Stimulated activated naive CD8-positive, alpha-beta T cell treated with anti-CD3 and anti-CD28 coated beads, Interleukin-15, Interleukin-2, amounts not matched to agents 100 ng/mL and 50 ng/mL, for 24 hours (primary cell): ENCODE measurements at regions not wholly inside any gene's neighbourhood (a gene's known extent, or its start where the extent isn't known, plus 50 kb on each side); places are given as distances from the start of the nearest gene placed in this dataset.

Experiments used
- H3K27ac Mint-ChIP-seq: one replicate; pipeline ENCODE4 v1.8.0; 2021; ENCODE audit warnings: mild to moderate bottlenecking, mixed read lengths
- H3K27me3 Mint-ChIP-seq: one replicate; pipeline ENCODE4 v1.8.0; 2021; ENCODE audit warnings: mixed read lengths
- H3K36me3 Mint-ChIP-seq: one replicate; pipeline ENCODE4 v1.8.0; 2021; ENCODE audit warnings: low read depth, mixed read lengths
- H3K4me1 Mint-ChIP-seq: one replicate; pipeline ENCODE4 v1.8.0; 2021; ENCODE audit warnings: low read depth, mixed read lengths
- H3K4me3 Mint-ChIP-seq: one replicate; pipeline ENCODE4 v1.8.0; 2021; ENCODE audit warnings: mild to moderate bottlenecking, mixed read lengths
- H3K9me3 Mint-ChIP-seq: one replicate; pipeline ENCODE4 v1.8.0; 2021; ENCODE audit warnings: mixed read lengths

DNA sequence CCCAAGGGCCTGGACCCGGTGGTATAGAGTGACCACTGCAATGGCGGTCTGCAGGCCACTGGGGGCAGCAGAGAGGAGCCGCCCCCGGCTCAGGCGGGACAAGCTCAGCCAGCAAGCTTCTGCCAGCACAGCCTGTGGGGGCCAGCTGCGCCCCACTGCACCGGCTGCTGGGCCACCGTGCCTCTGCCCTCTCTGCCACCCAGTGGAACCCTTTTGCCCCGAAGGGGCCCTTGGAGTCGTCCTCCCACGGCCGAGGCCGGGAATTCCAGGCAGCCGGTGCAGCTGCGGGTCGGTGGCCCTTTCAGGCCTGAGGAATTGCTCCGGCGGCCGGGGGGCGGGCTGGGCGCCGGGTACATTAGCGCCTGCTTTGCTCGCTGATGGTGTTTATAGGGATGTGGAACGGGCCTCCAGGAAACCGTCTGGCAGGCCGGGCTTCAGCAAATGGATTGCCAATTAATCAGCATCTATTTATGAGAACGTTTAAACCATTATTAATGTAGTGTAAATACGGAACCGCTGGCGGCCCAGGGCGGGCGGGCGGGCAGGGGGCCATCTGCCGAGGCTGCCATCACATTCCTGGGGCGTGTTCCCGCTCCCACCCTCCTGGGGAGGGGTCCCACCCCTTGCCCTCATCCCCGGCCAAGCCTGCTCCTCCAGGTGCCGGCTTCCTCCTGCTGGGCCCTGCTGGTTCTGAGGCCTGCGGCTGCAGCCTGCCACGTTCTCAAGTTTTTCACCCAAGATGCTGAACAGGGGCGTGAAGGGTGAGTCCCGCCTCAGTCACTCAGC is 127.4 kb downstream of the BARX1 start:
- Mint-ChIP-seq H3K36me3 (no peaks in the 10 kb centered on the region), H3K4me3 (no peak overlapping the region), H3K4me1 (peaks cover 7% of the 10 kb centered on the region), H3K27me3 (peaks cover 48% of the 10 kb centered on the region), H3K27ac (no peak overlapping the region), H3K9me3 (no peaks in the 10 kb centered on the region)

GRCh38 chr9:93826905-93827544 is 128.1 kb downstream of the BARX1 start:
- Mint-ChIP-seq H3K9me3 (no peaks in the 10 kb centered on the region), H3K27ac (no peak overlapping the region), H3K36me3 (no peaks in the 10 kb centered on the region), H3K4me3 (no peak overlapping the region), H3K4me1 (peaks cover 7% of the 10 kb centered on the region), H3K27me3 (peaks cover 48% of the 10 kb centered on the region)

- no peak overlapping the region for H3K27ac Mint-ChIP-seq
- H3K9me3 Mint-ChIP-seq, result no peaks in the 10 kb centered on the region
- no peaks in the 10 kb centered on the region for H3K36me3 Mint-ChIP-seq
- H3K27me3 Mint-ChIP-seq, result peaks cover 51% of the 10 kb centered on the region
- peaks cover 7% of the 10 kb centered on the region for H3K4me1 Mint-ChIP-seq
- H3K4me3 Mint-ChIP-seq, result no peak overlapping the region
Observed at GRCh38 chr9:93826209-93826608, 128.9 kb downstream of the BARX1 start.

GRCh38 chr9:93825348-93826115 is 129.6 kb downstream of the BARX1 start:
- Mint-ChIP-seq H3K4me1 (peaks cover 7% of the 10 kb centered on the region), H3K27me3 (peaks cover 48% of the 10 kb centered on the region), H3K27ac (no peak overlapping the region), H3K4me3 (no peak overlapping the region), H3K9me3 (no peaks in the 10 kb centered on the region), H3K36me3 (no peaks in the 10 kb centered on the region)

- Mint-ChIP-seq H3K36me3 (no peaks in the 10 kb centered on the region), H3K27ac (no peak overlapping the region), H3K4me3 (no peak overlapping the region), H3K9me3 (no peaks in the 10 kb centered on the region), H3K4me1 (peaks cover 7% of the 10 kb centered on the region), H3K27me3 (peaks cover 51% of the 10 kb centered on the region)
Observed at GRCh38 chr9:93824386-93825294, 130.5 kb downstream of the BARX1 start.

- no peaks in the 10 kb centered on the region for H3K9me3 Mint-ChIP-seq
- peaks cover 41% of the 10 kb centered on the region for H3K27me3 Mint-ChIP-seq
Observed at GRCh38 chr9:93823245-93824072, 131.7 kb downstream of the BARX1 start.

GRCh38 chr9:93822229-93822628 is 132.9 kb downstream of the BARX1 start:
- Mint-ChIP-seq H3K9me3 (no peaks in the 10 kb centered on the region), H3K27ac (no peak overlapping the region), H3K36me3 (no peaks in the 10 kb centered on the region), H3K4me3 (no peak overlapping the region), H3K27me3 (peaks cover 40% of the 10 kb centered on the region), H3K4me1 (peaks cover 7% of the 10 kb centered on the region)

More at GRCh38 chr9:93823245-93824072, 131.7 kb downstream of the BARX1 start:
- Mint-ChIP-seq H3K4me1 (peaks cover 7% of the 10 kb centered on the region), H3K36me3 (no peaks in the 10 kb centered on the region), H3K4me3 (no peak overlapping the region), H3K27ac (no peak overlapping the region)

GRCh38 chr9:93821307-93821703 is 133.8 kb downstream of the BARX1 start:
- H3K4me1 Mint-ChIP-seq, result no peaks in the 10 kb centered on the region
- no peaks in the 10 kb centered on the region for H3K9me3 Mint-ChIP-seq
- H3K36me3 Mint-ChIP-seq, result no peaks in the 10 kb centered on the region
- H3K27me3 Mint-ChIP-seq, result peaks cover 40% of the 10 kb centered on the region
- H3K4me3 Mint-ChIP-seq, result no peak overlapping the region
- H3K27ac Mint-ChIP-seq, result no peak overlapping the region

DNA sequence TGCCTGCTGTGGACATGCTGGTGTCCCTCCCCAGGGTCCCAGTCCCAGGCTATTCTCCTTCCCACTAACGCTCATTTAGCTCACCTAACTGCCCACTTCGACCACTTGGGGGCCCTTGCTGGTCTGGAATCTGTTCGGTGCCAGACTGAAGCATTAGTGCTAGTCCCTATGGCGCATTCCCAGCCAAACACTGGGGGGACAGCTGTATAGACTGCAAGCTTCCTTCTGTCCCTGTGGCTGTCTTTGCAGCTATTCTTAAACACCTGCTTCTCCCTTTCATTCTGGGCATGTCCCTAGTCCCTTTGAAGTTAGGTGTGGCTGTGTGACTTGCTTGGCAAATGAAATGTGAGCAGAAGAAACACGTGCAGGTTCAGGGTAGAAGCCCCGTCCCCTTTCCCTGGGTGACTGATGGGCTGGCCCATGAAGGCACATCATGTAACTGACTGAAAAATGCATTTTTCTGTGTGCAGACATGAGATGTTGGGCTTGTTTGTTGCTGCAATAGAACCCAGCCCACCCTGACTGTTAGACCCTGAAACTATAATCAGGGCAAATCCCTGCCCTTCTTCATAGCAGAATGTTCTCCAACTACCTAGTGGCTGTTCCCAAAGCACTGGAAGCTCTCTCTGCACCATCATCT is 134.4 kb downstream of the BARX1 start:
- H3K4me3 Mint-ChIP-seq, result no peak overlapping the region
- H3K27ac Mint-ChIP-seq, result no peak overlapping the region
- no peaks in the 10 kb centered on the region for H3K9me3 Mint-ChIP-seq
- peaks cover 35% of the 10 kb centered on the region for H3K27me3 Mint-ChIP-seq
- no peaks in the 10 kb centered on the region for H3K4me1 Mint-ChIP-seq
- no peaks in the 10 kb centered on the region for H3K36me3 Mint-ChIP-seq

DNA sequence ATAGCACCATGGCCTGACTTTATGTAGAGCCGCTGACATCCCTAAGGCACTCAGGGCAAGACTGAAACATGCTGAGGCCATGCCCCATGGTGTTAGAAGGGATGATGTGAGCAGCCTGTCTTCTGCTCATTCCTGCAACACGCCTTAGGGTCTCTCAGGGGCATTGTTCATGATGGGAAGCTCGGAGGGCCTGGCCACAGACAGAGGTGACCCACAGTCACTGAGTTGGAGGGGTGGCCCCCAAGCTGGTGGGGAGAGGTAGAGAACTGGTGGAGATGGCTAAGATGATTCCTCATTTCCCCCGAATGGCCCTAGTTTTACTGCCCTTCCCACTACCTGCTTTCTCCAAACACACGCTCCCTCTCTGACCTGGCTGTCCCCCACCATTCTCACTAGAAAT is 135.2 kb downstream of the BARX1 start:
- H3K4me1 Mint-ChIP-seq, result no peaks in the 10 kb centered on the region
- H3K27me3 Mint-ChIP-seq, result peaks cover 34% of the 10 kb centered on the region
- no peaks in the 10 kb centered on the region for H3K9me3 Mint-ChIP-seq
- H3K27ac Mint-ChIP-seq, result no peak overlapping the region
- no peak overlapping the region for H3K4me3 Mint-ChIP-seq
- H3K36me3 Mint-ChIP-seq, result no peaks in the 10 kb centered on the region

DNA sequence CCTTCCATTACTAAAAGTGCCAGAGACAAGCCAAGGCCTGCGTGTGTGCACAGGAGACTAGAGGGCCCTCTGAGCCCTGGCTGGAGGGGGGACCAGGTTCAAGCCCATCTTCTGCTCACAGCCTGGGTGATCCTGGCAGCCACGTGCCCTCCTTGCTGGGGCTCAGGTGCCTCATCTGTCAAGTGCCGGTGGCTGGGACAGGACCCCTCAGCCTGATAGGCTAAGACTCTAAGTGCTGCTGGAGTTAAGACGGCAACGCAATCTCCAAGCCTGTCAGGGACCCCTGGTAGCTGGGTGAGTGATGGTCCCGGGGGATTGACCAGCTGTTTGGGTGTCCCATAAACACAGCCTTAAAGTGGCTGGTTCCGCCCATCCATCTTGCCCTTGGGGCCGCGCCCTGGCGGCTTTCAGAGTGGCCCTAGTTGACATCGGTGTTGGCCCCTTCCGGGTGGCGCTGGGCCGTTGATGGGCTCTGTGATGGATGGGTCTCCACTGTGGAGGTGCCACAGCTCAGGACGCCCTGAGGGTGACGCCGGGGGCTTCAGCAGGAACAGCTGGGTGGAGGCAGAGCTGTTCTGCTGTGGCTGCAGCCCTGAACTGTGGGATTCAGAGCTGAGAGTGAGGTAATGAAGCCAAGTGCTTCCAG is 136.2 kb downstream of the BARX1 start:
- Mint-ChIP-seq H3K27ac (no peak overlapping the region), H3K36me3 (no peaks in the 10 kb centered on the region), H3K4me1 (no peaks in the 10 kb centered on the region), H3K27me3 (peaks cover 34% of the 10 kb centered on the region), H3K9me3 (no peaks in the 10 kb centered on the region), H3K4me3 (no peak overlapping the region)

DNA sequence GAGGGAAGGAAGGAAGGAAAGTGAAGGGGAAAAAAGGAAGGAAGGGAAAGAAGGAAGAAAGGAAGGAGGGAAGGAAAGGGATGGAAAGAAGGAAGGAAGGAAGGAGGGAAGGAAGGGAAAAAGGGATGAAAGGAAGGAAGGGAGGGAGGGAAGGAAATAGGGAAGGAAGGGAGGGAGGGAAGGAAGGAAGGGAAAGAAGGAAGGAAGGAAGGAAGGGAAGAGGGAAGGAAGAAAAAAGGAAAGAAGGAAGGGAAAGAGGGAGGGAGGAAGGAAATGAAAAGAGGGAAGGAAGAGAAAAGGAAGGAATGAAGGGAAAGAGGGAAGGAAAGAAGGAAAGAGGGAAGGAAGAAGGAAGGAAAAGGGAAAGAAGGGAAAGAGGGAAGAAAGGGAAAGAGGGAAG is 136.9 kb downstream of the BARX1 start:
- no peaks in the 10 kb centered on the region for H3K9me3 Mint-ChIP-seq
- H3K4me1 Mint-ChIP-seq, result no peaks in the 10 kb centered on the region
- no peak overlapping the region for H3K27ac Mint-ChIP-seq
- peaks cover 39% of the 10 kb centered on the region for H3K27me3 Mint-ChIP-seq
- no peak overlapping the region for H3K4me3 Mint-ChIP-seq
- no peaks in the 10 kb centered on the region for H3K36me3 Mint-ChIP-seq

GRCh38 chr9:93815677-93816076 is 139.5 kb downstream of the BARX1 start:
- Mint-ChIP-seq H3K4me3 (no peak overlapping the region), H3K27me3 (peaks cover 18% of the 10 kb centered on the region), H3K4me1 (no peaks in the 10 kb centered on the region), H3K27ac (no peak overlapping the region), H3K9me3 (no peaks in the 10 kb centered on the region), H3K36me3 (no peaks in the 10 kb centered on the region)
